ENCODE measurements at regions not wholly inside any gene's neighbourhood (a gene's known extent, or its start where the extent isn't known, plus 50 kb on each side); places are given as distances from the start of the nearest gene placed in this dataset.

GRCh38 chr15:88348579-88349230 lies 92.2 kb upstream of the NTRK3 start:
- no peak for DNase-seq (ENCODE audit: low spot score)
- H3K4me3 ChIP-seq = no peak overlapping the region
- TF ChIP-seq CTCF (IDR thresholded peaks at IDR 0.05) = no peak

GRCh38 chr15:88345962-88346361 lies 89.4 kb upstream of the NTRK3 start:
- no peak overlapping the region for H3K4me3 ChIP-seq
- no peak overlapping the region for H3K27ac ChIP-seq
- no peak for DNase-seq (ENCODE audit: low spot score)
- no peak for TF ChIP-seq CTCF (IDR thresholded peaks at IDR 0.05)

More at GRCh38 chr15:88348579-88349230, 92.2 kb upstream of the NTRK3 start:
- H3K27ac ChIP-seq = no peak overlapping the region

GRCh38 chr15:88344786-88345185 lies 88.2 kb upstream of the NTRK3 start:
- Histone ChIP-seq H3K27ac (no peak overlapping the region), H3K4me3 (no peak overlapping the region)
- no peak for DNase-seq (ENCODE audit: low spot score)
- TF ChIP-seq CTCF (IDR thresholded peaks at IDR 0.05) = no peak

- no peak overlapping the region for H3K4me3 ChIP-seq
- no peak overlapping the region for H3K27ac ChIP-seq
- TF ChIP-seq CTCF (IDR thresholded peaks at IDR 0.05) = no peak
- no peak for DNase-seq (ENCODE audit: low spot score)
These were observed 86.1 kb upstream of the NTRK3 start for GRCh38 chr15:88342666-88343065.

- DNase-seq (ENCODE audit: low spot score) = no peak
- no peak overlapping the region for H3K27ac ChIP-seq
- TF ChIP-seq CTCF (IDR thresholded peaks at IDR 0.05) = no peak
- no peak overlapping the region for H3K4me3 ChIP-seq
These were observed 85.1 kb upstream of the NTRK3 start for GRCh38 chr15:88341653-88342052.

GRCh38 chr15:88341006-88341405 lies 84.5 kb upstream of the NTRK3 start:
- DNase-seq (ENCODE audit: low spot score) = no peak
- Histone ChIP-seq H3K27ac (no peak overlapping the region), H3K4me3 (no peak overlapping the region)
- TF ChIP-seq CTCF (IDR thresholded peaks at IDR 0.05) = no peak

GRCh38 chr15:88337993-88338392 lies 81.5 kb upstream of the NTRK3 start:
- Histone ChIP-seq H3K4me3 (no peak overlapping the region), H3K27ac (no peak overlapping the region)
- DNase-seq (ENCODE audit: low spot score) = no peak
- no peak for TF ChIP-seq CTCF (IDR thresholded peaks at IDR 0.05)

Data from coronary artery (tissue), 2 donors.